Endodermal cell (in vitro differentiated cells): ENCODE measurements at regions not wholly inside any gene's neighbourhood (a gene's known extent, or its start where the extent isn't known, plus 50 kb on each side); places are given as distances from the start of the nearest gene placed in this dataset.

ENCODE experiments used
- DNase-seq: peaks from one replicate; pipeline ENCODE4 v3.0.0-alpha.2; 2017
- H3K27ac ChIP-seq: 2 replicates; pipeline ENCODE4 v1.5.1; 2013; ENCODE audit warnings: mild to moderate bottlenecking, low read depth, low read length, moderate library complexity
- H3K27me3 ChIP-seq: 2 replicates; pipeline ENCODE4 v1.6.1; 2013; ENCODE audit warnings: mild to moderate bottlenecking, low read length, moderate library complexity; ENCODE audit not compliant: insufficient read depth, control insufficient read depth, poor library complexity, severe bottlenecking
- H3K36me3 ChIP-seq: 2 replicates; pipeline ENCODE4 v1.7.0; 2013; ENCODE audit warnings: mild to moderate bottlenecking, low read length, moderate library complexity; ENCODE audit not compliant: control insufficient read depth, insufficient read depth
- H3K4me1 ChIP-seq: one replicate; pipeline ENCODE4 v1.7.0; 2013; ENCODE audit warnings: low read length; ENCODE audit not compliant: control insufficient read depth, insufficient read depth
- H3K4me3 ChIP-seq: 2 replicates; pipeline ENCODE4 v1.5.1; 2013; ENCODE audit warnings: mild to moderate bottlenecking, low read length, moderate library complexity
- H3K9ac ChIP-seq: 2 replicates; pipeline ENCODE4 v1.6.1; 2013; ENCODE audit warnings: mild to moderate bottlenecking, low read length, moderate library complexity; ENCODE audit not compliant: poor library complexity, severe bottlenecking; ENCODE audit errors: extremely low read depth
- H3K9me3 ChIP-seq: 2 replicates; pipeline ENCODE4 v1.6.1; 2013; ENCODE audit warnings: mild to moderate bottlenecking, low read length, moderate library complexity; ENCODE audit not compliant: control insufficient read depth
- H3K27ac Mint-ChIP-seq: 2 replicates; pipeline ENCODE4 v1.8.0; 2020; ENCODE audit warnings: mixed read lengths
- H3K27me3 Mint-ChIP-seq: 2 replicates; pipeline ENCODE4 v1.8.0; 2021; ENCODE audit warnings: mild to moderate bottlenecking, mixed read lengths; ENCODE audit not compliant: insufficient read depth
- H3K36me3 Mint-ChIP-seq: 2 replicates; pipeline ENCODE4 v1.8.0; 2020; ENCODE audit warnings: low read depth, mixed read lengths
- H3K4me1 Mint-ChIP-seq: 2 replicates; pipeline ENCODE4 v1.8.0; 2020; ENCODE audit warnings: mixed read lengths
- H3K4me3 Mint-ChIP-seq: 2 replicates; pipeline ENCODE4 v1.8.0; 2020; ENCODE audit warnings: mild to moderate bottlenecking, moderate library complexity, mixed read lengths
- H3K9me3 Mint-ChIP-seq: 2 replicates; pipeline ENCODE4 v1.8.0; 2020; ENCODE audit warnings: mild to moderate bottlenecking, mixed read lengths
- WGBS, 2 experiments: methylation state at CpG; one replicate each; pipeline versions ENCODE4 v1.1.5 to v1.1.7; 2013; ENCODE audit warnings: missing lambda C conversion rate in 2 of 2, mixed read lengths in 1 of 2; ENCODE audit not compliant: insufficient coverage in 1 of 2, insufficient read length in 1 of 2; 5-methylcytosine and 5-hydroxymethylcytosine counted together
- TF ChIP-seq, protein P1 (sequence below): fragments of 200-600 bp; sonication (generic); conservative IDR thresholded peaks from 2 replicates; pipeline ENCODE4 v1.5.0; 2021; ENCODE audit warnings: antibody characterized with exemption, mild to moderate bottlenecking

GRCh38 chr4:10333942-10334341 is 123.3 kb downstream of the ZNF518B start:
- Mint-ChIP-seq H3K4me1 (peaks cover 6% of the 10 kb centered on the region), H3K9me3 (peaks cover 5% of the 10 kb centered on the region), H3K27me3 (peaks cover 6% of the 10 kb centered on the region), H3K36me3 (no peaks in the 10 kb centered on the region), H3K27ac (no peak overlapping the region), H3K4me3 (no peak overlapping the region)
- no peaks in the 10 kb centered on the region for H3K4me1 ChIP-seq
- TF ChIP-seq, protein P1, sequence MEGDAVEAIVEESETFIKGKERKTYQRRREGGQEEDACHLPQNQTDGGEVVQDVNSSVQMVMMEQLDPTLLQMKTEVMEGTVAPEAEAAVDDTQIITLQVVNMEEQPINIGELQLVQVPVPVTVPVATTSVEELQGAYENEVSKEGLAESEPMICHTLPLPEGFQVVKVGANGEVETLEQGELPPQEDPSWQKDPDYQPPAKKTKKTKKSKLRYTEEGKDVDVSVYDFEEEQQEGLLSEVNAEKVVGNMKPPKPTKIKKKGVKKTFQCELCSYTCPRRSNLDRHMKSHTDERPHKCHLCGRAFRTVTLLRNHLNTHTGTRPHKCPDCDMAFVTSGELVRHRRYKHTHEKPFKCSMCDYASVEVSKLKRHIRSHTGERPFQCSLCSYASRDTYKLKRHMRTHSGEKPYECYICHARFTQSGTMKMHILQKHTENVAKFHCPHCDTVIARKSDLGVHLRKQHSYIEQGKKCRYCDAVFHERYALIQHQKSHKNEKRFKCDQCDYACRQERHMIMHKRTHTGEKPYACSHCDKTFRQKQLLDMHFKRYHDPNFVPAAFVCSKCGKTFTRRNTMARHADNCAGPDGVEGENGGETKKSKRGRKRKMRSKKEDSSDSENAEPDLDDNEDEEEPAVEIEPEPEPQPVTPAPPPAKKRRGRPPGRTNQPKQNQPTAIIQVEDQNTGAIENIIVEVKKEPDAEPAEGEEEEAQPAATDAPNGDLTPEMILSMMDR, result no peak
- DNase-seq, result peak; percentile 86
- peaks cover 12% of the 10 kb centered on the region for H3K27me3 ChIP-seq
- 90% methylated on average over 1 of the region's 1 CpG; no CpG with 5 or more reads in 1 of the 2 experiments for WGBS, 2 experiments
- H3K9ac ChIP-seq, result no peak overlapping the region
- no peaks in the 10 kb centered on the region for H3K36me3 ChIP-seq
- no peak overlapping the region for H3K27ac ChIP-seq
- H3K9me3 ChIP-seq, result no peaks in the 10 kb centered on the region
- H3K4me3 ChIP-seq, result no peak overlapping the region

GRCh38 chr4:10326075-10326474 is 131.2 kb downstream of the ZNF518B start:
- WGBS, 2 experiments, result 96% methylated on average over 5 of the region's 5 CpGs; no CpG with 5 or more reads in 1 of the 2 experiments
- TF ChIP-seq, protein P1, result no peak
- Mint-ChIP-seq H3K4me1 (peaks cover 4% of the 10 kb centered on the region), H3K27me3 (peaks cover 22% of the 10 kb centered on the region), H3K4me3 (no peak overlapping the region), H3K9me3 (no peaks in the 10 kb centered on the region), H3K27ac (no peak overlapping the region), H3K36me3 (no peaks in the 10 kb centered on the region)
- no peaks in the 10 kb centered on the region for H3K9me3 ChIP-seq
- peaks cover 15% of the 10 kb centered on the region for H3K27me3 ChIP-seq
- H3K36me3 ChIP-seq, result no peaks in the 10 kb centered on the region
- H3K4me1 ChIP-seq, result no peaks in the 10 kb centered on the region
- no peak for DNase-seq
- no peak overlapping the region for H3K27ac ChIP-seq
- H3K9ac ChIP-seq, result no peak overlapping the region
- no peak overlapping the region for H3K4me3 ChIP-seq

- H3K4me1 Mint-ChIP-seq, result peaks cover 3% of the 10 kb centered on the region
- H3K27ac Mint-ChIP-seq, result no peak overlapping the region
- Histone ChIP-seq H3K27ac (no peak overlapping the region), H3K27me3 (peaks cover 11% of the 10 kb centered on the region), H3K4me1 (peaks cover 4% of the 10 kb centered on the region), H3K9ac (no peak overlapping the region), H3K36me3 (no peaks in the 10 kb centered on the region), H3K4me3 (no peak overlapping the region), H3K9me3 (no peaks in the 10 kb centered on the region)
- WGBS, 2 experiments, result 84 to 100% methylated on average over 1 to 2 of the region's 2 CpGs
- no peak for DNase-seq
- TF ChIP-seq, protein P1, result no peak
- peaks cover 22% of the 10 kb centered on the region for H3K27me3 Mint-ChIP-seq
- no peaks in the 10 kb centered on the region for H3K36me3 Mint-ChIP-seq
- H3K9me3 Mint-ChIP-seq, result no peaks in the 10 kb centered on the region
- H3K4me3 Mint-ChIP-seq, result no peak overlapping the region
These were observed 135.3 kb downstream of the ZNF518B start for GRCh38 chr4:10321931-10322330.
